ENCODE measurements at regions not wholly inside any gene's neighbourhood (a gene's known extent, or its start where the extent isn't known, plus 50 kb on each side); places are given as distances from the start of the nearest gene placed in this dataset.

- TF ChIP-seq SIN3A (IDR thresholded peaks at IDR 0.05; ENCODE audit: borderline replicate concordance, insufficient read depth, low read length) (no peak), TAF1 (IDR thresholded peaks at IDR 0.05; ENCODE audit: borderline replicate concordance, insufficient read depth, low read length) (no peak), POLR2AphosphoS5 (IDR thresholded peaks at IDR 0.05; ENCODE audit: low read depth, low read length) (no peak), FOXP2 (optimal IDR thresholded peaks at IDR 0.05; ENCODE audit: borderline replicate concordance, extremely low read depth, extremely low read length, insufficient read depth) (no peak)
- TF ChIP-seq, protein P1, sequence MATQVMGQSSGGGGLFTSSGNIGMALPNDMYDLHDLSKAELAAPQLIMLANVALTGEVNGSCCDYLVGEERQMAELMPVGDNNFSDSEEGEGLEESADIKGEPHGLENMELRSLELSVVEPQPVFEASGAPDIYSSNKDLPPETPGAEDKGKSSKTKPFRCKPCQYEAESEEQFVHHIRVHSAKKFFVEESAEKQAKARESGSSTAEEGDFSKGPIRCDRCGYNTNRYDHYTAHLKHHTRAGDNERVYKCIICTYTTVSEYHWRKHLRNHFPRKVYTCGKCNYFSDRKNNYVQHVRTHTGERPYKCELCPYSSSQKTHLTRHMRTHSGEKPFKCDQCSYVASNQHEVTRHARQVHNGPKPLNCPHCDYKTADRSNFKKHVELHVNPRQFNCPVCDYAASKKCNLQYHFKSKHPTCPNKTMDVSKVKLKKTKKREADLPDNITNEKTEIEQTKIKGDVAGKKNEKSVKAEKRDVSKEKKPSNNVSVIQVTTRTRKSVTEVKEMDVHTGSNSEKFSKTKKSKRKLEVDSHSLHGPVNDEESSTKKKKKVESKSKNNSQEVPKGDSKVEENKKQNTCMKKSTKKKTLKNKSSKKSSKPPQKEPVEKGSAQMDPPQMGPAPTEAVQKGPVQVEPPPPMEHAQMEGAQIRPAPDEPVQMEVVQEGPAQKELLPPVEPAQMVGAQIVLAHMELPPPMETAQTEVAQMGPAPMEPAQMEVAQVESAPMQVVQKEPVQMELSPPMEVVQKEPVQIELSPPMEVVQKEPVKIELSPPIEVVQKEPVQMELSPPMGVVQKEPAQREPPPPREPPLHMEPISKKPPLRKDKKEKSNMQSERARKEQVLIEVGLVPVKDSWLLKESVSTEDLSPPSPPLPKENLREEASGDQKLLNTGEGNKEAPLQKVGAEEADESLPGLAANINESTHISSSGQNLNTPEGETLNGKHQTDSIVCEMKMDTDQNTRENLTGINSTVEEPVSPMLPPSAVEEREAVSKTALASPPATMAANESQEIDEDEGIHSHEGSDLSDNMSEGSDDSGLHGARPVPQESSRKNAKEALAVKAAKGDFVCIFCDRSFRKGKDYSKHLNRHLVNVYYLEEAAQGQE (IDR thresholded peaks at IDR 0.05; ENCODE audit: insufficient read depth in 1 of 2, low read depth in 2 of 2, low read length in 2 of 2) = no peak
Measured at GRCh38 chr4:189377569-189377968, 563.1 kb upstream of the FRG1 start.

DNA sequence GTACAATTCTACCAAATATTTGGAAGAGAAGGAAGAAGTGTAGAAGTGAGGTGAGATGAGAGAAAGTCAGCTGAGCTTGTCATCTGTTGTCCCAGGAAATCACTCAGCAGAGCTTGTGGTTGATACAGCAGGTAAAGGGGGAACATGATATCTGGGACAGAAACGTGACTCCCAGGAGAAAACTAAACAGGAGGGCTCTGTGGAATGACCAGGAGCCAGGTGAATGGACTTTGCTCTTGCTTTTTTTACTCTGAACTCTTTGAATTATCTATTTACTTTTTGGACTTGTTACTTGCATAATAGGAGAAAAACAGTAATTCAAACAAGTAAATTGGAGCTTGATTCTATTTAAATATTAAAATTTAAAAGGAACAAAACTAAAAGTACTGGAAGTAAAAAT, 555.6 kb upstream of the FRG1 start:
- TF ChIP-seq TAF1 (IDR thresholded peaks at IDR 0.05; ENCODE audit: borderline replicate concordance, insufficient read depth, low read length) (no peak), POLR2AphosphoS5 (IDR thresholded peaks at IDR 0.05; ENCODE audit: low read depth, low read length) (no peak), FOXP2 (optimal IDR thresholded peaks at IDR 0.05; ENCODE audit: borderline replicate concordance, extremely low read depth, extremely low read length, insufficient read depth) (no peak), SIN3A (IDR thresholded peaks at IDR 0.05; ENCODE audit: borderline replicate concordance, insufficient read depth, low read length) (no peak)
- TF ChIP-seq, protein P1 (IDR thresholded peaks at IDR 0.05; ENCODE audit: insufficient read depth in 1 of 2, low read depth in 2 of 2, low read length in 2 of 2) = no peak

DNA sequence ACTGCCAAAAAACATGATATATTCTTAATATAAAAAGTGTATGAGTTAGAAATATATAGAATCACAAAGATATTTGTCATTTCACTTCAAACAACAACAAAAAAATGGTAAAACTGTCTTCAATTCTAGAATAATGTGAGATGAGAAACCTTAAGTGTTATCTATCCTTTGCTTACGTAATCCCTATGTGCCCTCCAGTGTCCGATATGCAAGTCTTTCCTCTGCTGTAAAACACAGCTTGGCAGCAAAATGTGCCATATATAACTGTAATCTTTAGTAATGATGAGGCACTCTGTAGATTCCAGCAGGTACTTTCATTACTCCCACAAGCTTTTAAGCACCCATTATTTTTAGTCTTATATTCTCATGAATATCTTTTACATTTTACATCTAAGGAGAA, 555.1 kb upstream of the FRG1 start:
- TF ChIP-seq SIN3A (IDR thresholded peaks at IDR 0.05; ENCODE audit: borderline replicate concordance, insufficient read depth, low read length) (no peak), TAF1 (IDR thresholded peaks at IDR 0.05; ENCODE audit: borderline replicate concordance, insufficient read depth, low read length) (no peak), FOXP2 (optimal IDR thresholded peaks at IDR 0.05; ENCODE audit: borderline replicate concordance, extremely low read depth, extremely low read length, insufficient read depth) (no peak), POLR2AphosphoS5 (IDR thresholded peaks at IDR 0.05; ENCODE audit: low read depth, low read length) (no peak)
- TF ChIP-seq, protein P1 (IDR thresholded peaks at IDR 0.05; ENCODE audit: insufficient read depth in 1 of 2, low read depth in 2 of 2, low read length in 2 of 2) = no peak

- TF ChIP-seq SIN3A (IDR thresholded peaks at IDR 0.05; ENCODE audit: borderline replicate concordance, insufficient read depth, low read length) (no peak), FOXP2 (optimal IDR thresholded peaks at IDR 0.05; ENCODE audit: borderline replicate concordance, extremely low read depth, extremely low read length, insufficient read depth) (no peak), POLR2AphosphoS5 (IDR thresholded peaks at IDR 0.05; ENCODE audit: low read depth, low read length) (no peak), TAF1 (IDR thresholded peaks at IDR 0.05; ENCODE audit: borderline replicate concordance, insufficient read depth, low read length) (no peak)
- TF ChIP-seq, protein P1 (IDR thresholded peaks at IDR 0.05; ENCODE audit: insufficient read depth in 1 of 2, low read depth in 2 of 2, low read length in 2 of 2) = no peak
Measured at GRCh38 chr4:189396435-189396834, 544.2 kb upstream of the FRG1 start.

- TF ChIP-seq, protein P1 (IDR thresholded peaks at IDR 0.05; ENCODE audit: insufficient read depth in 1 of 2, low read depth in 2 of 2, low read length in 2 of 2) = no peak
- TF ChIP-seq POLR2AphosphoS5 (IDR thresholded peaks at IDR 0.05; ENCODE audit: low read depth, low read length) (no peak), TAF1 (IDR thresholded peaks at IDR 0.05; ENCODE audit: borderline replicate concordance, insufficient read depth, low read length) (no peak), SIN3A (IDR thresholded peaks at IDR 0.05; ENCODE audit: borderline replicate concordance, insufficient read depth, low read length) (no peak), FOXP2 (optimal IDR thresholded peaks at IDR 0.05; ENCODE audit: borderline replicate concordance, extremely low read depth, extremely low read length, insufficient read depth) (no peak)
Measured at GRCh38 chr4:189404271-189404670, 536.4 kb upstream of the FRG1 start.
